ENCODE measurements at regions not wholly inside any gene's neighbourhood (a gene's known extent, or its start where the extent isn't known, plus 50 kb on each side); places are given as distances from the start of the nearest gene placed in this dataset.

DNA sequence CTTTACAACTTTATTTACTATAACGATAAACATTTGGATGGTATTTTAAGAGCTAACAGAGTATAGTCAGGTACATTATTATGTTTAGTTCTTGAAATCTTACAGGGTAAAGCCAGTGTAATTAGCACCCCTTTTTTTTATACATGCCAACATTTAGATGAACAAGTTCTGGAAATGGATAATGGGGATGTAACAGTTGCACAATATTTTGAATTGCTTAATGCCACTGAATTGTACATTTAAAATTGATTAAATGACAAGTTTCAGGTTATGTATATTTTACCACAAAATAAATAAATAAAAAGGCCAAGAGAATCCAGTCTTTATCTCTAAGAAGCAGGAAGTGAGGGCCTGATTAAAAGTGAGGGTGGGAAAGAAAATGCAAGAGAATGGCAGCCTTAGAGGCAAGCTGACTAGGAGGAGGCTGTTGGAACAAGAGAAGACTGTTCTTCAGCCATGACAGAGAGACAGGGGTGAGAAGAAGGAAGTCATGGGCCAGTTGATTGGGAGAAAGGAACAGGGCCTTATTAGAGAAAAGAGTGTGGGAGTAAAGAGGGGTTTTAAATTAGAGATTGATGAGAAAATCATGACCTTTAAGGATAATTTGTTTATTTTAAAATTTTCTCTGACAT, 49.9 kb upstream of the TNFSF18 start:
- H3K27ac Mint-ChIP-seq, result no peak overlapping the region
- no peaks in the 10 kb centered on the region for H3K79me2 ChIP-seq (ENCODE audit: insufficient read depth, low read length)
- no peak overlapping the region for H2AK5ac ChIP-seq (ENCODE audit: insufficient read length, low read length)
- no peak overlapping the region for H3K9ac ChIP-seq (ENCODE audit: extremely low read depth, insufficient read length, low read length)
- no peak overlapping the region for H3K23ac ChIP-seq (ENCODE audit: insufficient read length, low read depth, low read length)
- H3K14ac ChIP-seq (ENCODE audit: insufficient read depth, low read length), result no peak overlapping the region
- DNase-seq, result no peak
- no peak overlapping the region for H3K27ac ChIP-seq (ENCODE audit: insufficient read length, low read depth, low read length)
- H3K4me1 ChIP-seq (ENCODE audit: insufficient read depth, low read length), result no peaks in the 10 kb centered on the region
- no peak overlapping the region for H2BK20ac ChIP-seq (ENCODE audit: low read depth, low read length, poor library complexity, severe bottlenecking)
- no peaks in the 10 kb centered on the region for H3K79me1 ChIP-seq (ENCODE audit: insufficient read depth, low read depth, low read length, poor library complexity, severe bottlenecking)
- no peaks in the 10 kb centered on the region for H4K20me1 ChIP-seq (ENCODE audit: control insufficient read depth, insufficient read depth, insufficient read length)
- H3K4ac ChIP-seq (ENCODE audit: low read depth, low read length), result no peak overlapping the region
- H3K23me2 ChIP-seq (ENCODE audit: insufficient read length, low read depth, low read length, poor library complexity, severe bottlenecking), result no peaks in the 10 kb centered on the region
- H3K4me2 ChIP-seq (ENCODE audit: insufficient read depth, insufficient read length, low read length), result no peak overlapping the region
- H3K27me3 Mint-ChIP-seq (ENCODE audit: low read depth), result no peaks in the 10 kb centered on the region
- H4K8ac ChIP-seq (replicated peaks; ENCODE audit: insufficient read length, low read depth, low read length), result no peak overlapping the region
- no peak overlapping the region for H4K5ac ChIP-seq (ENCODE audit: insufficient read length, low read depth, low read length)
- no peaks in the 10 kb centered on the region for H3K4me1 Mint-ChIP-seq
- peaks cover 4 to 10% of the 10 kb centered on the region in 2 experiments; a peak in 3 of 5 replicates for H3K9me3 Mint-ChIP-seq
- WGBS (ENCODE audit: extremely low coverage, insufficient read length, low lambda C conversion rate), result no CpG with 5 or more reads among the region's 1 CpG
- no peak overlapping the region for H3T11ph ChIP-seq (ENCODE audit: low read length)
- H2BK5ac ChIP-seq (ENCODE audit: insufficient read length, low read length), result no peak overlapping the region
- no peak overlapping the region for H2AFZ ChIP-seq (ENCODE audit: low read length)
- no peak overlapping the region for H3K56ac ChIP-seq (ENCODE audit: insufficient read length, low read depth, low read length)
- no peak overlapping the region for H3K18ac ChIP-seq (ENCODE audit: insufficient read length, low read depth, low read length)
- H4K91ac ChIP-seq (ENCODE audit: insufficient read length, low read depth, low read length), result no peak overlapping the region
- H3K27me3 ChIP-seq (ENCODE audit: insufficient read depth, low read length), result no peaks in the 10 kb centered on the region
- no peak overlapping the region for H2BK15ac ChIP-seq (ENCODE audit: low read depth, low read length)
- no peaks in the 10 kb centered on the region for H3K9me3 ChIP-seq (ENCODE audit: control insufficient read depth, low read depth, low read length)
- H3K4me3 Mint-ChIP-seq, result no peak overlapping the region
- H3K36me3 Mint-ChIP-seq (ENCODE audit: insufficient read depth in 1 of 3, low read depth in 3 of 3), result no peaks in the 10 kb centered on the region; a peak in 1 of 7 replicates
- no peak overlapping the region for H2BK120ac ChIP-seq (ENCODE audit: low read depth, low read length, poor library complexity, severe bottlenecking)
- TF ChIP-seq, protein P1, sequence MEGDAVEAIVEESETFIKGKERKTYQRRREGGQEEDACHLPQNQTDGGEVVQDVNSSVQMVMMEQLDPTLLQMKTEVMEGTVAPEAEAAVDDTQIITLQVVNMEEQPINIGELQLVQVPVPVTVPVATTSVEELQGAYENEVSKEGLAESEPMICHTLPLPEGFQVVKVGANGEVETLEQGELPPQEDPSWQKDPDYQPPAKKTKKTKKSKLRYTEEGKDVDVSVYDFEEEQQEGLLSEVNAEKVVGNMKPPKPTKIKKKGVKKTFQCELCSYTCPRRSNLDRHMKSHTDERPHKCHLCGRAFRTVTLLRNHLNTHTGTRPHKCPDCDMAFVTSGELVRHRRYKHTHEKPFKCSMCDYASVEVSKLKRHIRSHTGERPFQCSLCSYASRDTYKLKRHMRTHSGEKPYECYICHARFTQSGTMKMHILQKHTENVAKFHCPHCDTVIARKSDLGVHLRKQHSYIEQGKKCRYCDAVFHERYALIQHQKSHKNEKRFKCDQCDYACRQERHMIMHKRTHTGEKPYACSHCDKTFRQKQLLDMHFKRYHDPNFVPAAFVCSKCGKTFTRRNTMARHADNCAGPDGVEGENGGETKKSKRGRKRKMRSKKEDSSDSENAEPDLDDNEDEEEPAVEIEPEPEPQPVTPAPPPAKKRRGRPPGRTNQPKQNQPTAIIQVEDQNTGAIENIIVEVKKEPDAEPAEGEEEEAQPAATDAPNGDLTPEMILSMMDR (conservative IDR thresholded peaks at IDR 0.05), result no peak
- H2BK12ac ChIP-seq (ENCODE audit: insufficient read length, low read depth, low read length), result no peak overlapping the region

All from H9 (cell line).